GM21576 (cell line): ENCODE measurements at regions not wholly inside any gene's neighbourhood (a gene's known extent, or its start where the extent isn't known, plus 50 kb on each side); places are given as distances from the start of the nearest gene placed in this dataset.
"Not testable (repeated sequence)": the region's sequence is repeated elsewhere in the genome, so short reads cannot be mapped to it uniquely, and the experiment has no call there.

ENCODE experiments used
- ATAC-seq: cut with Tn5 transposase; IDR thresholded peaks from one replicate; pipeline ENCODE4 v1.9.1; 2021; ENCODE audit warnings: mild to moderate bottlenecking, moderate library complexity; ENCODE audit not compliant: unreplicated experiment

- no peak for ATAC-seq
These were observed 822.4 kb upstream of the NEGR1 start for GRCh38 chr1:73104749-73105148.

GRCh38 chr1:73100216-73100615 lies 817.9 kb upstream of the NEGR1 start:
- no peak for ATAC-seq

GRCh38 chr1:73097917-73098316 lies 815.6 kb upstream of the NEGR1 start:
- ATAC-seq = no peak

GRCh38 chr1:73096841-73097240 lies 814.5 kb upstream of the NEGR1 start:
- ATAC-seq = no peak

GRCh38 chr1:73092383-73092782 lies 810.0 kb upstream of the NEGR1 start:
- ATAC-seq = no peak

GRCh38 chr1:73066866-73067265 lies 784.5 kb upstream of the NEGR1 start:
- no peak for ATAC-seq

GRCh38 chr1:73065339-73066041 lies 783.2 kb upstream of the NEGR1 start:
- ATAC-seq = no peak

GRCh38 chr1:73056826-73057225 lies 774.5 kb upstream of the NEGR1 start:
- ATAC-seq = no peak

GRCh38 chr1:73044241-73045036 lies 762.1 kb upstream of the NEGR1 start:
- no peak for ATAC-seq

GRCh38 chr1:73042403-73042802 lies 760.1 kb upstream of the NEGR1 start:
- ATAC-seq = no peak

- ATAC-seq = no peak
These were observed 758.5 kb upstream of the NEGR1 start for GRCh38 chr1:73040811-73041210.

GRCh38 chr1:73034271-73034670 lies 751.9 kb upstream of the NEGR1 start:
- no peak for ATAC-seq

- no peak for ATAC-seq
These were observed 751.3 kb upstream of the NEGR1 start for GRCh38 chr1:73033640-73034039.

GRCh38 chr1:73029571-73029970 lies 747.2 kb upstream of the NEGR1 start:
- ATAC-seq = no peak

GRCh38 chr1:73026114-73026513 lies 743.8 kb upstream of the NEGR1 start:
- no peak for ATAC-seq

GRCh38 chr1:73009938-73010337 lies 727.6 kb upstream of the NEGR1 start:
- ATAC-seq = no peak

GRCh38 chr1:73009311-73009710 lies 727.0 kb upstream of the NEGR1 start:
- no peak for ATAC-seq

- no peak for ATAC-seq
These were observed 715.3 kb upstream of the NEGR1 start for GRCh38 chr1:72997624-72998023.

- no peak for ATAC-seq
These were observed 714.7 kb upstream of the NEGR1 start for GRCh38 chr1:72997041-72997440.

GRCh38 chr1:72987871-72988270 lies 705.5 kb upstream of the NEGR1 start:
- ATAC-seq = not testable (repeated sequence)

GRCh38 chr1:72986591-72987290 lies 704.4 kb upstream of the NEGR1 start:
- no peak for ATAC-seq

GRCh38 chr1:72985024-72985423 lies 702.7 kb upstream of the NEGR1 start:
- not testable (repeated sequence) for ATAC-seq
